Activated naive CD8-positive, alpha-beta T cell treated with anti-CD3 and anti-CD28 coated beads, Interleukin-2, amount 10 ng/mL, durations not matched to agents 7 days and 5 days (primary cell): ENCODE measurements at regions not wholly inside any gene's neighbourhood (a gene's known extent, or its start where the extent isn't known, plus 50 kb on each side); places are given as distances from the start of the nearest gene placed in this dataset.

Source experiments
- ATAC-seq: fragments of 150-1000 bp; cut with Tn5 transposase; one replicate; pipeline ENCODE4 v1.10.0; 2021; ENCODE audit warnings: low read depth, moderate library complexity
- POLR2A ChIA-PET: fragments of 350-600 bp; sonication (Branson Sonifier 250); formaldehyde crosslinking; loops from one replicate; lab custom pipeline; 2021; ENCODE audit warnings: antibody characterized with exemption; lab: Charles Lee
- DNase-seq: peaks from one replicate; pipeline ENCODE4 v3.0.0; 2021
- H3K27ac Mint-ChIP-seq: one replicate; pipeline ENCODE4 v1.8.0; 2022; ENCODE audit warnings: mild to moderate bottlenecking, mixed read lengths
- H3K27me3 Mint-ChIP-seq: one replicate; pipeline ENCODE4 v1.8.0; 2022; ENCODE audit warnings: mild to moderate bottlenecking, moderate library complexity, mixed read lengths
- H3K36me3 Mint-ChIP-seq: one replicate; pipeline ENCODE4 v1.8.0; 2021; ENCODE audit warnings: mild to moderate bottlenecking, mixed read lengths
- H3K4me1 Mint-ChIP-seq: one replicate; pipeline ENCODE4 v1.8.0; 2021; ENCODE audit warnings: mixed read lengths
- H3K4me3 Mint-ChIP-seq: one replicate; pipeline ENCODE4 v1.8.0; 2022; ENCODE audit warnings: mild to moderate bottlenecking, moderate library complexity, mixed read lengths
- H3K9me3 Mint-ChIP-seq: one replicate; pipeline ENCODE4 v1.8.0; 2021; ENCODE audit warnings: mixed read lengths

DNA sequence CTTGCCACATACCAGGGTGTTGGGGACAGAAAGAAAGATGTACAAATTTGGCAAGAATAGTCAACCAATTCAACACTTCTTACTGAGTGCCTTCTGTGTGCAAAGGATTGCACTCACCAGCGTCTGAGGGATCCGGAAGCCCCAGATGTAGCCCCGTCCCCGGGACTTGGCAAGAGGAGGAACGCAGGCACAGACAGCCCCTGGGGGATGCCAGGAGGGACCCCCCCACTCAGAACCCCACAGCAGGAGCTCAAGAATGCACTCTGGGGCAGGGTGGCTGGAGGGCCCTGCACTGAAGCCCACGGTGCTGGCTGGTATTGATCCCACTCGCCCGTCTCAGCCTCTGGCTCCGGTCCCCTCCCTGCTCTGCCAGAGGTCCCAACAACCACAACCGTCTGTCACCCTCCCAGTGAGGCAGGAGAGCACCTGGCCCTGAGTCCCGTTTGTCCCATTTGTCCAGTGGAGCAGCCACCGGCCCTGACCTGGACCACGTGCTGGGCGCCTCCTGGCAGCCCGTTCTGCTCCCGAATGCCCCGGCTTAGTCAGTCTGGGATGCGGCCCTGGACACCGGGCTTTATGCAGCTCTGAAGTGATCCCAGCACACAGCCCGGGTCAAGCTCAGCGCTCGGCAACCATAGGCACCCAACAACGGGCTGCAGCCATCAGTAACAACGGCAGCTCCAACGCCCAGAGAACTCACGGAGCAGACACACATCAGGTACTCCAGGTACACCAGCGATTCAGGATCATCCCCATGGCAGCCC lies 128.7 kb downstream of the DLL1 start:
- POLR2A ChIA-PET = no interaction called here
- ATAC-seq (no peak), DNase-seq (no peak)
- no peak overlapping the region for H3K27ac Mint-ChIP-seq
- H3K36me3 Mint-ChIP-seq = no peaks in the 10 kb centered on the region
- no peaks in the 10 kb centered on the region for H3K9me3 Mint-ChIP-seq
- peak overlapping the region; percentile 56 for H3K4me3 Mint-ChIP-seq
- no peaks in the 10 kb centered on the region for H3K27me3 Mint-ChIP-seq
- peaks cover 2% of the 10 kb centered on the region for H3K4me1 Mint-ChIP-seq

DNA sequence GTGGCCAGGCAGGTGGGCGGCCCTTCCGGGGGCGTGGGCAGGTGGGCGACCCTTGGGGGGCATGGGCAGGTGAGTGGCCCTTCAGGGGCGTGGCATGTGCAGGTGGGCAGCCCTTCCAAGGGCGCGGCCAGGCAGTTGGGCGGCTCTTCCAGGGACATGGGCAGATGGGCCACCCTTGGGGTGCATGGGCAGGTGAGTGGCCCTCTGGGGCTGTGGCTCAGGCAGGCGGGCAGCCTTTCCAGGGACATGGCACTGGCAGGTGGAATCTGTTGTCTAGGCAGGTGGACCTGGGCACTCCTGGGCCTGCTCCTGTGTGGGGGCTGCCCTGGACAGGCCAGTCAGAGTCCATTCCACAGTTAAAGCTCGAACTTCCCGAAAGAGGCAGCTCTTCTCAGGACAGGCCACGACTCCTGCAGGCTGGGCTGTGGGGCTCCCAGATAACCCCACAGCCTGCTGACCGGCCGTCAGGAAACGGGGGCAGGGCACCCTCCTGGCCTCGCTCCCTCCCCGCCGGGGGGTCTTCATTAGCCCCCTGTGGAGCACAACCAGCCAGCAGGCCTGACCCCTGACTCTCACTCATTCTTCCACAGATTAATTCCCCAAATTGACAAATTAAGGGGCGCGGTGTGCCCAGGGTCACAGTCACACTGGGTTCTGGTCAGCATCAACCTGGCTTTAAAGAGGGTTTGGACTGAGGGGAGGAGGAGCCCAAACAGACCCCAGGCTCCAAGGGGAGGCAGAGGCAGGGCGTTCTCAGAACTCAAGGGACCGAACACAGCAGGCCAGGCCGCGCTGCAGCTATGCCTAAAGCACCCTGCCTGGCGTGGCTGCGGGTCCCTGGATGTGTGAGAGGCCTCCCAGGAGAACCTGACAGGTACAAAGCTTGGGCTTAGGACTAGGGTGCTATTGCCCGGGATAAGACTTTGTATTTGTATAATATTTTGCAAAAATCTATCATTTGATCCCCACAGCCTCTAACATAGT lies 130.0 kb downstream of the DLL1 start:
- no peaks in the 10 kb centered on the region for H3K36me3 Mint-ChIP-seq
- no peaks in the 10 kb centered on the region for H3K27me3 Mint-ChIP-seq
- no peaks in the 10 kb centered on the region for H3K9me3 Mint-ChIP-seq
- no peak for DNase-seq
- peaks cover 2% of the 10 kb centered on the region for H3K4me1 Mint-ChIP-seq
- H3K4me3 Mint-ChIP-seq = no peak overlapping the region
- ATAC-seq = no peak
- no peak overlapping the region for H3K27ac Mint-ChIP-seq
- POLR2A ChIA-PET = no interaction called here

DNA sequence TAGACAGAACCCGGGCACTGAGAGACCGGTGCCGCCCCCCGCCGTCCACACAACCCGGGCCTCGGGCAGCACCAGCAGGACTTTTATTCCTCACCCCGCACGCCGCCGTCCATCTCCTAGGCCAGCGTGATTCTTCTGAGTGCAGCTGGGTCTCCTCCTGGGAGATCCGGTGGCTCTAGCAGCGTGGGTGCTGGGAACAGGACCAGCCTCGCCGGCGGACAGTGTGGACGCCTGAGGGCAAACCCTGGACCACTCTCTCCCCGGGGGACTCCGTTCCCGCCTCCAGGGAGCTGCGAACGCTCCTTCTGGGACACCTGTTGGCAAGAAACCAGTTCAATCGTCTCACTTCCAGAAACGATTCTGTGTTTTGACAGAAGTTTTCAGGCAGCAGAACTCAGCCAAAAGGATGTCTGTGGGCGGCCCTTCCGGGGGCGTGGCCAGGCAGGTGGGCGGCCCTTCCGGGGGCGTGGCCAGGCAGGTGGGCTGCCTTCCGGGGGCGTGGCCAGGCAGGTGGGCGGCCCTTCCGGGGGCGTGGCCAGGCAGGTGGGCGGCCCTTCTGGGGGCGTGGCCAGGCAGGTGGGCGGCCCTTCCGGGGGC lies 130.7 kb downstream of the DLL1 start:
- H3K9me3 Mint-ChIP-seq = no peaks in the 10 kb centered on the region
- DNase-seq (peak; percentile 66), ATAC-seq (no peak)
- POLR2A ChIA-PET = no interaction called here
- no peaks in the 10 kb centered on the region for H3K27me3 Mint-ChIP-seq
- H3K4me3 Mint-ChIP-seq = no peak overlapping the region
- peaks cover 2% of the 10 kb centered on the region for H3K4me1 Mint-ChIP-seq
- no peaks in the 10 kb centered on the region for H3K36me3 Mint-ChIP-seq
- no peak overlapping the region for H3K27ac Mint-ChIP-seq

DNA sequence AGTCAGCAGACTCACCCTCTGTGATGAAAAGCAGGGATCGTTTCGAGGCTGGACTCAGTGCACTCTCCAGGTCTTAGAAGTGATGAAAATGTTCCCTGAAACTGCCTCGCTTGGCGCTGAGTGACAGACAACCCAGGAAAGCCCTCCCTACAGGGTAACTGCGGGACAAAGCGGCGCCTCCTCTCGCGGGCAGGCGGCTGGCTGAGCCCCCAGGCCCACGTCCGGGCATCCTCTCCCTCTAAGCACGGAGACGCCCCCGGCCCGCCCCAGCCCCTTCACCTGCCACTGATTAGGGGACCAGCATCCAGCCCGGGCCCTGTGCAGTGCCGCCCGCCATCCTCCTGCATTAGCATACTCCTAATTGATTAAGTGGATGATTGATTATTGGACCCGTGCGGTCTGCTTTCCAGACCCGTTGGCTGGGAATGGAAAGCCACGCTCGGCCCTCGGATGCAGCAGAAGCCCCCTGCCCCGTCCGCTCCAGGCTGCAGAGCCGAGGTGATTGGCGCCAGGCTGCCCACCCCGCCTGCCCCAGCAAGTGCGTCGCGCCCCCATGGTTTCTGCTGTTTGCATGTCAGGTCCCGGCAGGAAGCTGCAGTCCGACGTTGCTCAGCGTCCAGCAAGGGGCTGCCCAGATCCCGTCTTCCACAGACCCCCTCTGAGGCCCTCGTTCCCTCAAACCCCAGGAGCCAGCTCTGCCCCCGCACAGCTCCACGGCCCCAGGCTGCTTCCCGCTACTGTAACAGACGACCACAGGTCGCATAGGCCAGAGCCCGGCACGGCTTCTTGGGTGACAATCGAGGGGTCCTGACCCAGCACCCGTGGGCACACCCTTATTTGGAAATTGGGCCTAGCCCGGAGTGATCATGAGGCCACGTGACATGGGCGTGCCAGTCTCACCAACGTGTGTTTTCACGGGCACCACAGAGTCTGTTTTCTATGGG lies 131.6 kb downstream of the DLL1 start:
- POLR2A ChIA-PET = no interaction called here
- no peak for DNase-seq
- peaks cover 2% of the 10 kb centered on the region for H3K4me1 Mint-ChIP-seq
- H3K27me3 Mint-ChIP-seq = no peaks in the 10 kb centered on the region
- no peaks in the 10 kb centered on the region for H3K36me3 Mint-ChIP-seq
- no peak overlapping the region for H3K4me3 Mint-ChIP-seq
- ATAC-seq = no peak
- H3K27ac Mint-ChIP-seq = no peak overlapping the region
- no peaks in the 10 kb centered on the region for H3K9me3 Mint-ChIP-seq

DNA sequence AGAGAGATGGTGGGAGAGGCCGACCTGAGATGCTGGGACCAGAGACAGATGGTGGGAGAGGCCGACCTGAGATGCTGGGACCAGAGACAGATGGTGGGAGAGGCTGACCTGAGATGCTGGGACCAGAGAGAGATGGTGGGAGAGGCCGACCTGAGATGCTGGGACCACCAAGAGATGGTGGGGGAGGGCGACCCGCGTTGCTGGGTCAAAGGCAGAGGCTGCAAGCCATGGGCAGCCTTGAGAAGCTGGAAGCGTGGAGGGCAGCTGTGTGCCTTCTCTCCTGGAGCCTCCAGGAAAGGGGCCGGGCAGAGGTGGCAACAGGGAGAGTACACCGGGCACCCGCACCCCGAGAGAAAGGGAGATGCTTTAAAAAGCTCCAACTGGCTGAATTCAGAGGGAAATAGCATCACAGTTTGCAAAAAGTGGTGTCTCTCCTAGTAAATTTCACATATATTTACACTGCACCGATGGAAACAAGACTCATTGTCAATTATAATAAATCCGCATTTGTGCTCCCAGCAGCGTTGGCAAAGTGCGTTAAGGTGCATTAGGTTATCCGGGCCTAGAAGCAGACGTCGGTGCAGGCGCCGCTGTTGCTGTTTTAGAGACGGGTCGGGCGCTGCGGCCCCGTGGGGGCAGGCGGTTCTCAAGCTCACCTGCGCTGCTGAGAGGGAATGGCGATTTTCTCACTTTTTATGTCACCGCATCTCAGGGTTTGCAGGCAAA lies 132.4 kb downstream of the DLL1 start:
- peaks cover 2% of the 10 kb centered on the region for H3K4me1 Mint-ChIP-seq
- DNase-seq (no peak), ATAC-seq (no peak)
- no peak overlapping the region for H3K4me3 Mint-ChIP-seq
- no peak overlapping the region for H3K27ac Mint-ChIP-seq
- H3K27me3 Mint-ChIP-seq = no peaks in the 10 kb centered on the region
- H3K36me3 Mint-ChIP-seq = no peaks in the 10 kb centered on the region
- H3K9me3 Mint-ChIP-seq = no peaks in the 10 kb centered on the region
- POLR2A ChIA-PET = no interaction called here

DNA sequence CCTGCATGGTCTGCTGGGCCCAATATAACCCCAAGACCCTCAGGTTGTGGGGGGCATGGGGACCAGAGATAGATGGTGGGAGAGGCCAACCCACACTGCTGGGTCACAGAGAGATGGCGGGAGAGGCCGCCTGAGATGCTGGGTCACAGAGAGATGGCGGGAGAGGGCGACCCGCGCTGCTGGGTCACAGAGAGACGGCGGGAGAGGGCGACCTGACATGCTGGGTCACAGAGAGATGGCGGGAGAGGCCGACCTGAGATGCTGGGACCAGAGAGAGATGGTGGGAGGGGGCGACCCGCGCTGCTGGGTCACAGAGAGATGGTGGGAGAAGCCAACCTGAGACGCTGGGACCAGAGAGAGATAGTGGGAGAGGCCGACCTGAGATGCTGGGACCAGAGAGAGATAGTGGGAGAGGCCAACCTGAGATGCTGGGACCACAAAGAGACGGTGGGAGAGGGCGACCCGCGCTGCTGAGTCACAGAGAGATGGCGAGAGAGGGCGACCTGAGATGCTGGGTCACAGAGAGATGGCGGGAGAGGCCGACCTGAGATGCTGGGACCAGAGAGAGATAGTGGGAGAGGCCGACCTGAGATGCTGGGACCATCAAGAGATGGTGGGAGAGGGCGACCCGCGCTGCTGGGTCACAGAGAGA lies 133.2 kb downstream of the DLL1 start:
- ATAC-seq (no peak), DNase-seq (no peak)
- POLR2A ChIA-PET = no interaction called here
- H3K27me3 Mint-ChIP-seq = no peaks in the 10 kb centered on the region
- H3K4me3 Mint-ChIP-seq = no peak overlapping the region
- H3K27ac Mint-ChIP-seq = no peak overlapping the region
- H3K4me1 Mint-ChIP-seq = peaks cover 5% of the 10 kb centered on the region
- no peaks in the 10 kb centered on the region for H3K9me3 Mint-ChIP-seq
- H3K36me3 Mint-ChIP-seq = no peaks in the 10 kb centered on the region

DNA sequence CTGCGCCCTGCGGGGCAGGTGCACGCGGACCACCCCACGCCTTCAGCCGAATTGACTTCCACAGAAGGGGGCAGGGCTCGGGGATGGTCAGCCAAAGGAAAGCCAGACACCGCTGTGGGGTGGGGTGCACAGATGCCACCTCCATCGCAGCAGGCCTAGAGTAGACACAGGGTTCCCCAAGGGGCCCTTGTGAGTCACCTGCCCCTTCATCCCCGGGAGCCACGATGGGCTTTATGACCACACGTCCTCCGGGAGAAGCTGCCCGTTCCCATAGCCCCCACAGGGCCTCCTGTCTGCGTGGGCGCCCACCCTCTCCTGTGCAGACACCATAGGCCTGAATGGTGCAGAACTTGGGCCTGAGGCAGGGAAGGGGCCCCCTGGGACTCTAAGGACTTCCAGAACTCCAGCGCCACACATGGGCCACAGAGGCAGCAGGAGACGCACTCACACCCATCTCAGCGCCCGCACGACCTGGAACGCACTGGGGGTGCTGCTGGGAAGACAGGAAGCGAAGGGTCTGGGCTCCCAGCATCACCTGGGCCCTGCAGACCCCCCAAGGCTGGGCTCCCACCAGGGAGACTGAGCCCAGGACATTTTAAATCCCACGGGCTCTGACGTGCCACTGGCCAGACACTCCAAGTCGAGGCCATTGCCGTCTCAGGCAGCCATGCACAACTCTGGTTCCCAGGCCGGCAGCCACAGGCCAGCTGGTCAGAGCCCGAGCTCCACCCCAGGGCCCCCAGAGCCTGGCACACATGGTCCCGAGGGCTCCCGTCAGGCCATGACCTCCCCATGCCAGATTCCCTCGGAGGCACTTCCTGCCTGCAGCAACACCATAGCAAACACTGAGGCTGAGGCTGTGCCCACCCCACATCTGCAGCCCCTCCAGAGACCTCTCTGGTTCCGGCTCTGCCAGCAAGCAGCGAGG lies 134.2 kb downstream of the DLL1 start:
- Mint-ChIP-seq H3K4me1 (peaks cover 10% of the 10 kb centered on the region), H3K27me3 (peaks cover 3% of the 10 kb centered on the region), H3K36me3 (no peaks in the 10 kb centered on the region), H3K27ac (no peak overlapping the region), H3K9me3 (no peaks in the 10 kb centered on the region), H3K4me3 (no peak overlapping the region)
- no peak for DNase-seq
- no peak for ATAC-seq
- POLR2A ChIA-PET = no interaction called here

DNA sequence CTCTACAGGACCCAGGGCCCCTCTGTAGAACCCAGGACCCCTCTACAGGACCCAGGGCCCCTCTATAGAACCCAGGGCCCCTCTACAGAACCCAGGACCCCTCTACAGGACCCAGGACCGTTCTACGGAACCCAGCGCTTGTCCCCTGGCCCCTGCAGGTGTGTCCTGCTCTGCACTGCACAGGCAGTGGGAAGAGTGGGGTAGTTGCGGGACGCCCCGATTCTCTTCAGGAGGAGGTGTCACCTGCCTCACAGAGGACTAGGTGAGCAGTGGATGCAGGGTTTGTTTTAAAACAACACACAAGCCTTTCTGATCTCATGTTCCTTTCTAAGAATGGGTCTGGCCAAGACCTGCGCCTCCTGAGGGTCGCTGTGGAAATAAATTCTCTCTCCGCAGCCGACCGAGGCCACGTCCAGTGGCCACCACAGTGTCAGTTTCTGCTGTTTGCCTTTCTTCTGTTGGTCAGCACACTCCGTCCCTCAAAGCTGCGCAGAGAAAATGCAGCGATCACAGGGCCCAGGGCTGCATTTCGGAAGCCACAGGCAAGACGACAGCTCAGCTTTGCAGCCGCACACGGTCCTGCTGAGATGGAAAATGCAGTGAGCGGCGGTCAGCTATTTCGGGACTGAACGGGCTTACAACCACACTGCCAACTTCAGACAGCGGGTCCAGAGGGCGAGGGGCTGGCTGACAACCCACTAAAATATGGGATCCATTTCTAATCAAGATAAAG lies 135.2 kb downstream of the DLL1 start:
- Mint-ChIP-seq H3K4me3 (no peak overlapping the region), H3K27ac (no peak overlapping the region), H3K27me3 (peaks cover 14% of the 10 kb centered on the region), H3K4me1 (peaks cover 12% of the 10 kb centered on the region), H3K9me3 (no peaks in the 10 kb centered on the region), H3K36me3 (no peaks in the 10 kb centered on the region)
- ATAC-seq (no peak), DNase-seq (no peak)
- POLR2A ChIA-PET = no interaction called here

DNA sequence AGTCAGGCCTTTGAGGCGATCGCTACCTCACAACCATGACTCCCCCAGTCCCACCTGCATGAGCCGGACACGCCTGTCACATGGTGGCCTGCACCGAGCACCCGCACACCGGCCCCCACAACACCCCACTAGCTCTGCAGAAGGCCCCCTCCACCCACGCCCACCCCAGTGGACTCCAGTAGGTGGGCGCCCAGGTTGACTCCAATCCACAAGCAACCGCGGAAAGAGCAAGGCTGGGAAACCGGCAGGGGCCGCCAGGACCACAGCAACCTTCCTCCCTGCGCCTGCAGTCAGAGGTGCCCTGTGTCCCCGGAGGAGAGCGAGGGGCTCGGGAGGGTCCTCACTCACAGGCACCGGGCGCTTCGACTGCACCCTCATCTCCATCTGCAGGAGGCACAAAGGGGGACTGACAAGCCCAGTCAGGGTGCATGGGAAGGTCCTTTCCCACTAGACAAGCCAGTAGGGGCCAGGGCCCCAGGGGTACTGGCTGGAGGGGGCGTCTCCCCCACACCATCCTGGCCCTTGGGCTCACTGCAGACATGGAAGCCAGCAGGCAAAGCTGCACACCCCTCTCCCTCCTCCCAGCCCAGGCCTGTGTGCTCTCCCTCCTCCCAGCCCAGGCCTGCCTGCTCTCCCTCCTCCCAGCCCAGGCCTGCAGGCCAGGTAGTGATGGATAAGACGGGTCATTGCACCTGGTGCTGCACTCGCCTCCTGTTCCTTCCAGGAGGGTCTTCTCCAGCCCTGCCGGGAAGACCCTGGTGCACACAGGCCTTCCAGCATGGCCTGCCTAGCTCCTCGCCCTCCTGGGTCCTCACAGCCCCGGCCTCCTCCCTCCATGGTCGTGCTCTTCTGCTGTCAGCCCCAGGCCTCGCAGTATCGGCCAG lies 137.2 kb downstream of the DLL1 start:
- DNase-seq (no peak), ATAC-seq (no peak)
- no peaks in the 10 kb centered on the region for H3K9me3 Mint-ChIP-seq
- H3K4me3 Mint-ChIP-seq = no peak overlapping the region
- H3K27me3 Mint-ChIP-seq = peaks cover 19% of the 10 kb centered on the region
- no peak overlapping the region for H3K27ac Mint-ChIP-seq
- H3K36me3 Mint-ChIP-seq = no peaks in the 10 kb centered on the region
- peaks cover 28% of the 10 kb centered on the region for H3K4me1 Mint-ChIP-seq
- POLR2A ChIA-PET = interaction anchor here (0.7 kb wide), 1 partner anchor 65 kb away, joined by 3 read pairs; no protein-coding TSS in a partner anchor

DNA sequence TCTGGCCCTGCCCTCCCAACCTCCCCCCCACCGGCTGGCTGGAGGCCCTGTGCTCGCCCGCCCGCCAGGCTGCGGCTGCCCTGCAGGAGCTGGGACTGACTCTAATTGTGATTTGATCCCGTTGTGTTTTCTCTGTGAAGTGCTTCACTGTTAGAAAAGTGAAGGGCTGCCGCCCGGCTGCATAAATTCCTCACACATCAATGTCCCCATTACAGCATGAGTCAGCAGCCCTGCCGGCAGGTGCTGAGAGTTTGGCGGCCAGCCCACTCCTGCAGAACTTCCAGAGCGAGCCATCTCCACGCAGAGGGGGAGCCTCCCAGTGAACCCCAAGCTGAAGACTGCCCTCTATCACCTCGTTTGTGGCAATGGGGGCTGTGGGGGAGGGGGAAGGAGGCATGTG lies 137.9 kb downstream of the DLL1 start:
- H3K4me3 Mint-ChIP-seq = no peak overlapping the region
- H3K36me3 Mint-ChIP-seq = no peaks in the 10 kb centered on the region
- POLR2A ChIA-PET = interaction anchor here (0.7 kb wide), 1 partner anchor 65 kb away, joined by 3 read pairs; no protein-coding TSS in a partner anchor
- peaks cover 19% of the 10 kb centered on the region for H3K27me3 Mint-ChIP-seq
- DNase-seq (no peak), ATAC-seq (no peak)
- no peak overlapping the region for H3K27ac Mint-ChIP-seq
- H3K9me3 Mint-ChIP-seq = no peaks in the 10 kb centered on the region
- peaks cover 35% of the 10 kb centered on the region for H3K4me1 Mint-ChIP-seq
